DND-41 (cell line): ENCODE measurements at regions not wholly inside any gene's neighbourhood (a gene's known extent, or its start where the extent isn't known, plus 50 kb on each side); places are given as distances from the start of the nearest gene placed in this dataset.

ENCODE experiments used
- CTCF ChIP-seq: IDR thresholded peaks from 2 replicates; pipeline ENCODE4 v1.5.1; 2012; ENCODE audit warnings: borderline replicate concordance, low read length, moderate library complexity, mild to moderate bottlenecking; ENCODE audit not compliant: poor library complexity, severe bottlenecking; ENCODE audit errors: extremely low read depth
- EZH2 ChIP-seq: IDR thresholded peaks from 3 replicates; pipeline ENCODE4 v1.6.1; 2012; ENCODE audit warnings: borderline replicate concordance, low read depth, mild to moderate bottlenecking, moderate library complexity, low read length, inconsistent platforms; ENCODE audit not compliant: severe bottlenecking

GRCh38 chr9:89790542-89791109, 185.8 kb downstream of the GADD45G start:
- TF ChIP-seq CTCF = no peak
- TF ChIP-seq EZH2 = no peak
